DMS79 treated with DMSO at 0.1 percent for 48 hours (cell line): ENCODE measurements at regions not wholly inside any gene's neighbourhood (a gene's known extent, or its start where the extent isn't known, plus 50 kb on each side); places are given as distances from the start of the nearest gene placed in this dataset.
"Not testable (repeated sequence)": the region's sequence is repeated elsewhere in the genome, so short reads cannot be mapped to it uniquely, and the experiment has no call there.

Experiments
- DNase-seq: peaks from one replicate; lab custom pipeline; 2025; lab: John Stamatoyannopoulos, UW

DNA sequence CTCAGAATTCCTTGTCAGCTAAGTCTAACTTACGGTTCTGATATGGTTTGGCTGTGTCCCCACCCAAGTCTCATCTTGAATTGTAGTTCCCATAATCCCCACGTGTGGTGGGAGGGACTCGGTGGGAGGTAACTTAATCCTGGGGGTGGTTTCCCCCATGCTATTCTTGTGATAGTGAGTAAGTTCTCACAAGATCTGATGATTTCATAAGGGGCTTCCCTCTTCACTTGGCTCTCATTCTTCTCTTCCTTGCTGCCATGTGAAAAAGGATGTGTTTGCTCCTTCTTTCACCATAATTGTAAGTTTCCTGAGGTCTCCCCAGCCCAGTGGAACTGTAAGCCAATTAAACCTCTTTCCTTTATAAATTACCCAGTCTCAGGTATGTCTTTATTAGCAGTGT, 163.0 kb downstream of the PMAIP1 start:
- DNase-seq, result not testable (repeated sequence)

DNA sequence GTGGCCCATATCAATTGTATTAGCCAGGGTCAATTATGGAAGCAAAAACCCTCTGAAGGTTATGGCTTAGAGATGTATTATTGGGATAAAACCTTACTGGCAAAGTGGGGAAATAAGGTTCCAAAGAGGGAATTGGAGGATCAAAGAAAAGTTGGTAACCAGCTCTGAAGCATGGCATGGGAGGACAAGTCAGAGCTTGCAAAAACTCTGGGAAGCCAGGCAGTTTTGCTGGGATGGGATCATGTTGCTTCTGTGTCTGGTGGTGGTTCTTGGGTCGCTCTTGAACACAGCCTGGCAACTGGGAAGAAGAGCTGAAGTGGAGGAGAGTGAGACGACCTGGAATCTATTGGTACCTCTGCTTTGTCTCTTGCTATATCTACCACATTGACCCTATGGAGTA, 162.6 kb downstream of the PMAIP1 start:
- no peak for DNase-seq

DNA sequence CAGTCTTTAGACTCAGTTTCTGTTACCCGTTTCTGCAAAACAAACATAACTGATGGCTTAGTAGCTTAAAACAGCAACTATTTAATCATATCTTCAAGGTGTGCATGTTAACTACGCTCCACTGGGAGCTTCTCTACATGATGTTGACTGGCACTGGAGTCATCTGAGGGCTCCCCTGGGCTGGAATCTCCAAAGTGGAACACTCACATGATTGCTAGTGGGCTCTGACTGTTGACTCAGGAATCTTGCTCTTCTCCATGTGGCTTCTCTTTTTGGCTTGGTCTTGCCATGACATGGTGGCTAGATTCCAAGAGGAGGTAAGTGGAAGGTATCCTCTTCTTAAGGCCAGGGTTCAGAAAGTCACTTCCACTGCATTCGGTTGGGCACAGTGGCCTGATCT, 160.8 kb downstream of the PMAIP1 start:
- DNase-seq, result no peak

DNA sequence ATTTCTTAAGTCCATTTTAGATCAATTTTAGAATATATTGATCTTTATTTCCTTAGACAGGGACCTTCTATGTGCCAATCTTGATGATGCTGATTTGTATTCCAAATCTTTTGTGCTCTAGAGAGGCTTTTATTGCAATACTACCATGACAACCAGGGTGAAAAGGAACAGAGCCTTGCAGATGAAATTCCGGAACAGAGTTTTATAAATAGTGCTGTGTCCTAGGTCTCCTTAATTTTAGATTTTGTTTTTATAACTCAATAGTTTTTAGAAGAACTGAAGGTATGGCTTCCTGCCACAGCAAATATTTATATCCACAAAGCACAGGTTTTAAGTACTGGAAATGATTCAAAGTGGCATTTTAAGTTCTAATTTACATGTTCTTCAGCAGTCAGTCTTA, 160.2 kb downstream of the PMAIP1 start:
- DNase-seq, result no peak

DNA sequence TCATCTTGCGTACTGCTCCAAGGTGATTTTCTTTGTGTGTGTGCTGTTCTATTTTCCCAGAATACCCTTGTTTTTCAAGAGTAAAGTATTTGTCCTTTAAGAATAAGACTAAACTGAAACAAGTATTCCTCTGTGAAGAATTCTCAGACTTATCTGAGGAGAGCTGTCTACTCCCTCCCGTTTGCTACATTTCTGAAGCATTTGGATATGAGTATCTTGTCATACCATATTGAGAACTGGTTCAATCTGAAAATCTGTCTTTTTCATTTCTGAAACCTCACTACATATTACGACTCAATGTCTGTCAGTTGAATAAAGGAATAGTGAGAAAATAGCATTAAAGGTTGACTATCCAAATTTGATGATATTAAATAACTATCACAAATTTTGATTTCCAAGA, 159.4 kb downstream of the PMAIP1 start:
- no peak for DNase-seq

DNA sequence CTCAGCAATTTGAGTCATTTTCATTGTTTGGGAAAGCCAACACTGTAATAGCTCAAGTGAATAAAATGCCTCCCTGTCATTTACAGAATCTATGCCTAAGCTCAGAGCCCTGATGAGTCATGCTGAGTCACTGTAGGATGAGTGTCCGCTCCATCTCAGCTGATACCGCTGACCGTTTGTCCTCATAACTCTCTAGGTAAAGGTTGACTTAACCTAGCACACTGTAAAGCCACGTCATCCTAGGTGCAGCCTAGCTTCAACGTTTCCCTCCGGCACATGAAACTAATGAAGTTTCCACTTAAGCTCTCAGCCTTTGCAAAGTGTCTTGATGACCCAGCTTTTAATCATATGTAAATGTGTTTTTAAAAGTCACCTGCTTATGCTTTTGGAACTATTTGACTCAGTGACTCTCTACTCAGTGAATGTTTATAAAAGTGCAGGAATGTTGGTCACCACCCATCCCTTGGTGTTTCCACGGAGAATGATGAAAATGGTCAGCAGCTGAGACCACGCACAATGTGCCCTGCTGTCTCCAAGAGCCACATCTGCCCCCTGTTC, 154.0 kb downstream of the PMAIP1 start:
- no peak for DNase-seq

DNA sequence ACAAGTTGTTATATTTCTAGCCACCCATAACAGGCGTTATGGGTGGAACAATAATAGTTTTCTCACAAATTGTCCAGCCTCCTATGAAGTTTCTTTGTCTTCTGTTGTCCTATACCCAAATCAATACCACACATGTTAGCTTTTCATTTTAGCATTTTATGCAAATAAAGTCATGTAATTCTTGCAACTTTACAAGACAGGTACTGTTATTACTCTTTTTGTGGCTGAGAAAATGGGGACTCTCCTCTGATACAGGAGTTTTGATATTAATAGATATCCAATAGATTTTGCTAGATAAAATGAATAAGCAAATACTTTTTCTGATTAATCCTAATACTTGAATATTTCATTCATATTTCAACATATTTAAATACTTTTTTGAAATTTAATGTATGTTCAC, 151.0 kb downstream of the PMAIP1 start:
- DNase-seq, result no peak

DNA sequence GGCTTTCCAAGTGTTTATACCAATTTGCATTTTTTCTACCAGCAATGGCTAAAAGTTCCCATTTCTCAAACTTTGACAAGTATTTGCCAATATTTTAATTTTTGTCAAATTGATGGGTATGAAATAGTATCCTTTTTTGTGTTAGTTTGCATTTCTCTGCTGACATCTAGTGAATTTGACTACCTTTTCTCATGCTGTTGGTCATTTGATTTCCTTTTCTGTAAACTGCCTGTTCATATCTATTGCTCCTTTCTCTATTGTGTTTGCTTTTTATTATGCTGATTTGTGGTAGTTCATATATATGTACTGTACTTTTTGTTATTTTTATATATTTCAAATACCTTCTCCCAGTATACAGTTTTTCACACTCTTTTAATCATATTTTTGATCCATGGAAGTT, 149.4 kb downstream of the PMAIP1 start:
- DNase-seq, result no peak

DNA sequence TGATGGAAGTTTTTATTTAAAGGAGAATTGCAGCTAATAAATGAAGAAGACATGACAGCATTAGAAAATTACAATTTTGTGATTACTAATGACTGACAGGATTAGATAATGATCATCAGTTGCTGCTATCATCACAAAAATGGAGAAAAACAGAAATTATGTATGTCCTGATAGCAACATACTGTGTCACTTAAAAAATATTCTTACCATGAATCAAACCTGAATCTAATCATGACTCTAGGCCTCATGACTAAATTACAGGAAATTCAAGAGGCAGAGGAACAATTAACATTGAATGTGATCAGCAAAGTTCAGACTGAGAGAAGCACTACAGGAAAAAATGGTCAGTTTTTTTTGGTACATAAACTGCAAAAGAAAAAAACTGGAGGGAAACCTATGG, 147.8 kb downstream of the PMAIP1 start:
- DNase-seq, result no peak

DNA sequence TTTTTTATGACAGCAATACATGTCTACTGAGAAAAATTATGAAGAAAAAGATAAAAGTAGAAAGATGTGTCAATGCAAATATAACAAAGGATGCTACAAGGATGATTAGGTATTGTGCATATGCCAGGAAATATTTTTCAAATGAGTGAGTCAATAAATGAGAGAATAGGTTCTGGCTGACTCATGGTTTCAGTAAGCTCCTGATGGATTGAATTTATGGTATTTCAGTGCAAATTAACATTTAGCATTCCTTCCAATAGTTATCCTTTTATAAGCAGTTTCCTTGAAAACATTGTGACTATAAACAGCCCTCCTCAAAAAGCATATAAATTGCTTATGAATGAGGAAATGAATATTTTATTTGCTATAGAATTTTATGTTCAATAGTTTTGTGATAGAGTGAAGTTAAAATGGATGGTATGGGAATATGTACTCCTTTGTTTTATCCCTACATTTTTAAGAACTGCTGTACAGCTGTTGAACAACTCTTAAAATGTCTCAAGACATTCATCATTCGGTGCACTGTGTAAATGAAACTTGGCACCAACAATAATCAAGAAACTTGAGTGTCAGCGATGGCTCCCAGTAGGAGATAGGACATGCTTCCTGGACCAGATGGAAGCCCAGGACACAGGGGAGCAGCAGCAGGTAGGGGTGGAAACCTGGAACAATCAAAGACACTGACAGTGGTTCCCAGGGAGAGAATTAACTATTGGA, 144.7 kb downstream of the PMAIP1 start:
- no peak for DNase-seq

DNA sequence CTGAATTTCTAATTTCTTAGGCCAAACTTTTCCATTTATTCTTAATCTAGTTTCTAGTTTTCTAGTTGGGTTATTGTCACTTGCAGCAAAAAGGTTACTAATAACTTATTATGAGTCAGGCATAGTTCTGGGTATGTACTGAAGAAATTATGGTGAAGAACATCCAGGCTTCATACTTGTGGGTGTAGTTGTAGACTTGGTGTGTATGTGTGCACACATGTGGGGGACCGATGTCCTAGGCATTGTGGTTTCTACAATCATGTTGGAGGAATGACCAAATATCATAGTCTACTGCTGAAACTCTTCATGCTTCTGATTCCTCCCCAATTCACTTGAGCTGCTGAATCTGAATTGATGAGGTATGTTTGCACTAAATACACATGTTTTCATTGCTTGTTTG, 141.2 kb downstream of the PMAIP1 start:
- no peak for DNase-seq

DNA sequence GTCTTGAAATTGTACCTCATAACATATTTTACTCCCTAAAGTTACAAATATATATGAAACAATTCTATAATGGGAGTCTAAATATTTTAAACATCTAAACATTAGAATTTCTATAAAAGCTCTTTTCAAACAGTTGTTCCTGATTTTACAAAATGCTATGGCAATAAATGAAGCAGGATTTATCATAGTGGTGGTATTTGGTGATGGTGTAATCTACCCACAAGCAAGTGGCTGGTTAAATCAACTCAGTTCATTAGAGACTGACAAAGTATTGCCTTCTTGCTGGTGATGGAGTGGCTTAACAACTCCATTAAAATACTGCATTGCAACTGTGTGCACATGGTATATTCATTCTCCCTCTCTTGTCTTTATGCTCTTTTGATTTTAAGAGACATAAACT, 138.9 kb downstream of the PMAIP1 start:
- no peak for DNase-seq

DNA sequence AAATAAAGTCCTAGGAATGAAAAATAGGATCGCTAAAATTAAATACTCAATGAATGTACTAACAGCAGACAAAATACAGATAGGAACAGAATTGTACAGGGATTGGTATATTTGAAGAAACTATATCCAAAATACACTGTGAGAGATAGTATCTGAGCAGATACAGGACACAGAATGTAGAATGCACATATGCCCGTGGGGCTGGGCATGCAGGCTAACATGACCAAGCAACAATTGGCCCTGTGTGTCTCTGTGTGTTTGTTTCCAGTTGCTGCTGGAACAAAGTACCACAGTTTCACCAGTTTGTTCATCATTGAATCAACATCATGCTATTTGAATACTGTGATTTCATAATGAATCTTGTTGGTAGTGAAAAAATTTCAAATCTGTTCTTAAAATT, 127.6 kb downstream of the PMAIP1 start:
- DNase-seq, result no peak

DNA sequence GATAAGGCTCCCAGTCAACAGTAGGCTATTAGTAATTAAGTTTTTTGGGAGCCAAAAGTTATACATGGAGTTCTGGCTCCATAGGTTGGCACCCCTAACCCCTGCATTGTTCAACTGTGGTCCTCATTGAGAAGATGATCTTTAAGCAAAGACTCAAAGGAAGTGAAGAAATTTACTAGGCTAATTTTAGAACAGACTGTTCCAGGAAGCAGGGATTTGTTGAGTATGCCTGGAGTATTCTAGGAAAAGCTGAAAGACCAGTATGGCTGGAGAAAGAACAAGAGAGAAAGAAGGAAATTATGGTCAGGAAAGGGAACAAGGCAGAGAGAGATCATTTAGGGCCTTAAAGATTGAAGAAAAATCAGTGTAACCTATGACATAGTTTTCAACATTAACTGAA, 125.1 kb downstream of the PMAIP1 start:
- no peak for DNase-seq

DNA sequence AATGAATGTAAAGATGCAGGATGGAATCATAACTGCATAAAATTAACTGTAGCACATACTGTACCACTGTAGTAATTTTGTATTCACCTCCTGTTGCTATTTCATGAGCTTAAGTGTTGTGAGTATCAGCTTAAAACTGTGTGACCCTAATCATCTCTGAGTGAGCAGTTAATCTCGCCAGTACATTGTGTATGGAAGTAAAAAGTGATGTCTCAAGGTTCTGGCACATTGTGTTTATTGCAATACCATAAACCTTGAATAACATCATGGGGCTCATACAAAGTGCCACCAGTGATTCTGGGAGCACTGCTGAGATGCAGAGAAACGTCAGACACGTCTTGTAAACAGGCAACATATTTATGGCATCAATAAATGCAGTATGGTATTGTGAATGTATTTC, 124.5 kb downstream of the PMAIP1 start:
- DNase-seq, result no peak

DNA sequence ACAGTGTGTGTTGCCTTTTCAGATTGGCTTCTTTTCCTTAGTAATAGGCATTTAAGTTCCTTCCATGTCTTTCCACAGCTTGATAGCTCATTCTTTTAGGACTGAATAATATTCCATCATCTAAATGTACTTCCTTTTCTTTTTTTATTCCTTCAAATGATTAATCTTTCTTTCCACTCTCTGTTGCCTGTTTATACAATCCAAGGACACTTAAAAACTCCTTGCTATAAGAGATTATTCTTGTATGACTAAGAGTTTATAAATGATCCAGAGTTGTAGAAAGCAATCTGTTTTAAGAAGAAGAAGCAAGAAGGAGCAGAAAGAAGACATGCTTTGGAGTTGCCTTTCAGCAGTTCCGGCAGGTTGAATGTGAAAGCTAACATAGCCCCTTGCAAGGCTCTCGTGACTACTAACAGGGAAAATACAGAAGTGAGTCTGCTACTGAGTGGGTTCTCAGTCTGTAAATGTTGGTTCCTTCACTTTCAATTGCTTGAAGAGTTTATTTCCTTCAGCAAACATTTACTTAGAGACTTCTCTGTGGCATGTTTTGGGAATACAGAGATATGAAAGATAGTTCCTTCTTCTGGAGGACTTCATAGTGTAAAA, 123.0 kb downstream of the PMAIP1 start:
- DNase-seq, result no peak

DNA sequence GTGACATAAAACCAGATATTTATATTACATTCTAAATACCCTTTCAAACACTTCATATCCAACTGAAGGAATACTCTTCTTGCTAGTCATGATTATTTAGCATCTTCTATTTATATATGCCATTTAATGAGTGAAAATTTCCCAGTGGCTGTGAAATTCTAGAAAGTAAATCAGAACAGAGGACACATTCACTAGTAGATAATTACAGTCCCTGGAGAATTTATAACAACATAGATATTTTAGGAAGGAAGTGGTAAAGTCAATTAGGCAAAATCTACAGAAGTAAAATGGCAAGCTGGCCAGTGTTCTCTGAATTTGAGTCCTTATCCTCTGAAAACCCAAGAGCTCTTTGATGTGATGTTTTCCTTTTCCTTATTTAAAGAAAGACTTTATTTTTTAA, 121.8 kb downstream of the PMAIP1 start:
- no peak for DNase-seq

DNA sequence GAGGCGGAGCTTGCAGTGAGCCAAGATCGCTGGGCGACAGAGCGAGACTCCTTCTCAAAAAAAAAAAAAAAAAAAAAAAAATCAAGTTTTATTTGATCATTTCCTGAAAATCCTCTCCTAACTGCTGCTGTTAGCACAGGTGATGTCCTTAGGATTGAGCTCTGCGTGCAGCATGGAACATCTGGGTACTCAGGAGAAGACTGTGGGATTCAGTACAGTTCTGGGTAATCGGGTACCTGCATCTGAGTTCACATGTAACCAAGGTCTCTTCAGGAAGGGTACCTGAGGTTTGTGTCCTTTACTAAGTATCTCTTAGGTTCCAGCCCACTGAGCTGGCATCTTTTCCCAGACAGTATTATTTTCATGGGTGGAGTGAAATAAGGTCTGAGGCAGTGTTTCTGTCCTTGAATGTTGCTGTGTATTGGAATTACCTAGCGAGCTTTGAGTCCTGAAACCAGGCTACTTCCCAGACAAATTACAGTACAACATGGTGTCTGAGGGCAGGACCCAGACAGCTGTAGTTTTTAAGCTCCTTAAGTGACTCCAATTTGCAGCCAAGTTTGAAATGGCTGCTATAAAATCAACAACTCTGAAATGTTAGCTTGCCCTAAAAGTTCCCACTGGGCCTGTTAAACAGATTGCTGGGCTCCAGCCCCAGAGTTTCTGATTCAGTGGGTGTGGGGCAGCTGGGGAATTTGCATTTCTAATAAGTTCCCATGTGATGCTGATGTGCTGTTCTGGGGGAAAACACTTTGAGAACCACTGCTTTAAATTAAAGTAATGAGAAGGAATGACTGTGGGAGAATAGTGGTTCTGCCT, 120.5 kb downstream of the PMAIP1 start:
- DNase-seq, result no peak

DNA sequence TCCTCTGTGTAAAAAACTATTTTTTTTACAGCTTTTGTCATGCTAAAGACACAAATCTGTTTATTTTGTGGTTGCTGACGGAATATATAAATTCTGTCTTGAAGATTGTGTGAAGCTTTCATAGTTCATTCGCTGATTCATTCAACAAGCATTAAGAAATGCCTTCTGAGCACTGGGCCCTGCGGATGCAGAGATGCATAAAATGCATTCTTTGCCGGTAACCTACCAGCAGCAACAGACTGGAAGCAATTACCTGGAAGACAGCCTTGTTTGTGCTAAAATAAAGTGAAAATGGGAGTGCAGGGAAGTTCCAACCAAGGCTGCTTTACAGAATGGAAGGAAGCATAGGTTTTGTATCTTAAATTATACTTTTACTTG, 119.7 kb downstream of the PMAIP1 start:
- no peak for DNase-seq

DNA sequence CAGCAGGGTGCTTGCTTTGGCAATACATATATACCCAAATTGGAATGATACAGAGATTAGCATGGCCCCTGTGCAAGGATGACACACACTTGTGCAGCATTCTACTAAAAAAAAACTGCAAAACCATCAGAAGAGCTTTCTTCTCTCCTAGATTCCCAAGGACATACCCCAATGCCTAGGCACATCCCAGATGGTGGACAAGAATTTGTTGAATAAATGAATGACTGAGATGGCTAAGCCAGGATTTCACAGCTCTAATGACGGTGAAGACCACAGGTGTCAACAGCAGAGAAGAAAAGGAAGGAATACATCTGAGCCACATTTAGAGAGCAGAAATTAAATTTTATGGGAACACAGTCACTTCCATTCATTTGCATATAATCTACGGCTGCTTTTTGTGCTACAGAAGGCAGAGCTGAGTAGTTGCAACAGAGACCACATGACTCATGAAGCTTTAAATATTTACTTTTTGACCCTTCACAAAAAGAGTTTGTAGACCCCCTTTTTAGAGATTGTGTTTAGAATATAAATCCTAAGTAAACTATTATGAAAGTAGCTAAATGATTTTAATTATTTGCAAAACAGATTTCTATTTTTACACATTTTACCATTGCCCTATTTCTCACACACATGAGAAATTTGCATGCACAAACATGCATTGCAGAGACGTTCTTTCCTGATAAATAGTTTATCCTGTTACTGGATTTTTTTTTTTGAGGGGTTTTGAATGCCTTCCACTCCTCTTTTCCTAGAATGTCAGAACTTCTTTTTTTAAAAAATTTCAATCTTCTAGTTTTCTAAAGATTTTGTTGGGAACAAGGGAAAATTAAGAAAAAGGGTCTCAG, 119.0 kb downstream of the PMAIP1 start:
- DNase-seq, result no peak

DNA sequence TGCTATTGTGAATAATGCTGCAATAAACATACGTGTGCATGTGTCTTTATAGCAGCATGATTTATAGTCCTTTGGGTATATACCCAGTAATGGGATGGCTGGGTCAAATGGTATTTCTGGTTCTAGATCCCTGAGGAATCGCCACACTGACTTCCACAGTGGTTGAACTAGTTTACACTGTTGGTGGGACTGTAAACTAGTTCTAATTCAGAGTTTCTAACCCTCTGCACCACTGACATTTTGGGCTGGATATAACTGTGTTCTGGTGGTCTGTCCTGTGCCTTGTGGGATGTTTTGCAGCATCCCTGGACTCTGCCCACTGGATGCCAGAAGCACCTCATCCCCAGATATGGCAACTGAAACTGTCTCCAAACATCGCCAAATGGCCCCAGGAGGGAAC, 118.3 kb downstream of the PMAIP1 start:
- DNase-seq, result not testable (repeated sequence)

DNA sequence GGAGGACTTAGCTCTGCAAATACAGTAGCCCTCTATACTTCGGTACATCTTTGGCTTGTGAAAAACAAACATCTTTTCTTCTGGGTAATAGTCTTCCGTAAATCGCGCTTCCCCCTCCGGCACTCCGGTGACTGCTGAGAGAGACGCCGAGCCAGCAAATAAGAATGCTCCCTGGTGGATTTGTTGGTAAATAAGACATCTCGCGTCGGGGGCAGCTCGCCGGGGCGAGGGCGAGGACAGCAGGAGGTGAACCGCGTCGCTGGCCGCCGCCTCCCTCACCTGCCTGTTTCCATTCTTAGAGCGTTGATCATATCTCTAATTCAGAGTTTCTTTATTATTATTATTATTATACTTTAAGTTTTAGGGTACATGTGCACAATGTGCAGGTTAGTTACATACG, 117.6 kb downstream of the PMAIP1 start:
- DNase-seq, result no peak
